ENCODE measurements at regions not wholly inside any gene's neighbourhood (a gene's known extent, or its start where the extent isn't known, plus 50 kb on each side); places are given as distances from the start of the nearest gene placed in this dataset.

DNA sequence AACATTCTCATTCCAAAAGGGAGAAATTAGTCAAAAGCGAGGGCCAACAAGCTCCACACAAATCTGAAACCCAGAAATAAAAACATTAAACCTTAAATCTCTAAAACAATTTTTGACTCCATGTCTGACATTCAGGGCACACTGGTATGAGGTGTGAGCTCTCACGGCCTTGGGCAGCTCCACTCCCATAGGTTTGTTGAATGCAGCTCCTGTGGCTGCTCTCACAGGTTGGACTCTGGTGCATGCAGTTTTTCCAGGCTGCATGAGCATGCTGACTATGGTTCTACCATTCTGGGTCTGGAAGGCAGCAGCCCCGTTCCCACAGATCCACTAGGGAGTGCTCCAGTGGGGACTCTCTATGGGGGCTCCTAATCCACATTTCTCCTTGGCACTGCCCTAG, 887.1 kb upstream of the GHITM start:
- DNase-seq (ENCODE audit: low read depth), result no peak

DNA sequence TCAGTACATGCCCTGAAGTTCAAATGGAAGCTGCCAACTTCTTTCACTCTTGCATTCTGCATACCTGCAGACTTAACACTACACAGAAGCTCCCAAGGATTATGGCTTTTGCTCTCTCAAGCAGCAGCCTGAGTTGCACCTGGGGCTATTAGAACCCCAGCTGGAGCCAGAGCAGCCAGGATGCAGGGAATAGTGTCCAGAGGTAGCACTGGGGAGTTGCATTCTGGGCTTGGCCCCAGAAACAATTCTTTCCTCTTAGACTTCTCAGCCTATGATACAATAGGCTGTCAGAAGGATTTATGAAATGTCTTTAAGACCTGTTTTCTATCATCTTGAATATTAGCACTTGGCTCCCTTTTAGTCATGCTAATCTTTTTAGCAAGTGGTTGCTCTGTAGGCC, 886.7 kb upstream of the GHITM start:
- no peak for DNase-seq (ENCODE audit: low read depth)

DNA sequence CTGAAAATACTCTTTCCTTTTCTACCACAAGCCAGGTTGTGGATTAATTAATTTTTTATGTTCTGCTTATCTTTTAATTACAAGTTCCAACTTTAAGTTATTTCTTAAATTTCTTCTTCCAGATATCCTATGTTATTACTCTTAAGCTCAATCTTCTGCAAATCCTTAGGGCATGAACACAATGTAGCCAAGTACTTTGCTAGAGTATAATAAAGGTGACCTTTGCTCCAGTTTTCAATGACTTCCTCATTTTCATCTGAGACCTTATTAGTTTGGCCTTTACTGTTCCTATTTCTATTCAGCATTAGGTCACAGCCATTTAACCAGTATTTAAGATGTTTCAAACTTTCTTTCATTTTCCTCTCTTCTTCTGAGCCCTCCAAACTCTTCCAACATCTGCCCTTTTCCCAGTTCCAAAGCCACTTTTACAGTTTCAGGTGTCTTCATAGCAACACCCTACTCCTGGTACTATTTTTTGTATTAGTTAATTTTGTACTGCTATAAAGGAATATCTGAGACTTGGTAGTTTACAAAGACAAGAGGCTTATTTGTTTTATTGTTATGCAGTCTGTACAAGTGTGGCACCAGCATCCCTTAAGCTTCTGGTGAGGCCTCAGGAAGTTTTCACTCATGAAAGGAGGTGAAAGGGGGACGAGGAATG, 886.2 kb upstream of the GHITM start:
- no peak for DNase-seq (ENCODE audit: low read depth)

DNA sequence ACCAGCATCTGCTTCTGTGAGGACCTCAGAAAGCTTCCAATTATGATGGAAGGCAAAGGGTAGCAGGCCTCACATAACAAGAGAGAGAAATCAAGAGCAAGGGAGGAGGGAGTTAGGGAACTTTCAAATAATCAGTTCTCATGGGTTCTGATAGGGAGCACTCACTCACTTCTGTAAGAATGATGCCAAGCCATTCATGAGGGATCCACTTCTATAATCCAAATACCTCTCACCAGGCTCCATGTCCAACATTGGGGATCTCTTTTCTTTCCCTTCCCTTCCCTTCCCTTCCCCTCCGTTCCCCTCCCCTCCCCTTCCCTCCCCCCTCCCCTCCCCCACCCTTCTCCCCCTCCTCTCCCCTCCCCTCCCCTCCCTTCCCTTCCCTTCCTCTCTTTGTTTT, 884.6 kb upstream of the GHITM start:
- no peak for DNase-seq (ENCODE audit: low read depth)

DNA sequence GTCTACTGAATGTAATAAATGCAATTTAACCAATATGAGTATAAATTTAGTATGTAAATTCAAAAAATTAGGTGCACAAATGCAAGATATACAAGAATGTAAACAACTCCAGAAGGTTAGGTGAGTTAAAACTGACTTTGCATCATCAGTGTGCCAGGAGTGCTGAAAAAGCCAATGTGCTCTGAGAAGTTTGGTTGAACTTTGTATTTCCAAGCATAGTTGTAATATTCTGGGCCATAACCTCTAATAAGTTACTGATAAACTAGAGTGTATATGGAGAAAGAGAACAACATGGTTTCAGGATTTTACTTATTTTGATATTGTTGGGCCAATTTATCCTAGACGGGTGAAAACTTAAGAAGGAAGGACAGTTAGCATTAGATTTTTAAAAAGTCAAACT, 876.9 kb upstream of the GHITM start:
- DNase-seq (ENCODE audit: low read depth), result no peak

DNA sequence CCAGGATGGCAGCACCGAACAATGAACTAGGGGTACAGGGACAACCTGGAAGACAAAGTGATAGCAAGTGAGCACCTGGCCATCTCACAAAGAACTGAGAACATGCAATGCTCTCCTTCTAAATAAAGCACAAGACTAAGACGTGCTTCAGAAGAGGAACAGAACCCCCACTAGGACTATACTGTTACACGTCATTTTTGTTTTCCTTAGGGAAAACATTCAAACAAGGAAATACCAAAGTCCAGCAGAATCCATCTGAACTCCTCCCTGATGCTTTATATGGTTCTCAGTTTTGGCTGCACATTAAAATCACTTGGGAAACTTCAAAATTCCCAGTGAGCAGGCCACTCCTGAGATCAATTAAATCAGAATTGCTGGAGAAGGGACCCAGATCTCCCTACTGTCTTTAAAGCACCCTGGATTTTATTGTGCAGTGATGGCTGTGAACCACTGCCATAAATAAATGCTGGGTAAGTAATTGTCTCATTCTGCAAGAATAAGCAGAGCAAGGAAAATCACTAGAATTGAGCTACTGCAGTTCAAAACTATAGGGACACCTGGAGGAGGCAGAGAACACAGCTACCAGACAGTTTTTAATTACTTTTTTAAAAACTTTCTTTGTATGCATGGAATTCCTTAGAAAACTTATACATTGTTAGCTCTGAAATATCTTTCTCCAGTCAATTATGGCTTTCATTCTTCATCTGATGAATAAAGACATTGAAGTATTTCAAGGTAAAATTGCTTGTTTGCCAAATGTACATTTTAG, 866.5 kb upstream of the GHITM start:
- DNase-seq (ENCODE audit: low read depth), result no peak

DNA sequence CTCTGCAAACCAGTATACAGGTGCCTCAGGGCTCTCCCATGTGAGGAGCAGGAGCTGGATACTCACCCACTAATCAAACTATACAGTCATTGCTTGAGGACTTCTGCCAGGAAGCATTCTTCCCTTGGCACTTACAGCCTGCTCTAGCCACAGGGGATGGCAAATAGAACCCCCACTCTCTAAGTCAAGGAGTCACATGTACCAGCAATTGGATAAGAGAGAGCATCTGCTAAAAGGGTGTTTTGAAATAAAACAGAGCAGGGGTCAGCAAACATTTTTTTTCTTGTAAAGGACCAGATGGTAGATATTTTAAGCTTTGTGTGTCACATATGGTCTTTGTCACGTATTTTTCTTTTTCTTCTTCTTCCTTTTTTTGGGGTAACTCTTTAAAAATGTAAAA, 865.2 kb upstream of the GHITM start:
- no peak for DNase-seq (ENCODE audit: low read depth)

DNA sequence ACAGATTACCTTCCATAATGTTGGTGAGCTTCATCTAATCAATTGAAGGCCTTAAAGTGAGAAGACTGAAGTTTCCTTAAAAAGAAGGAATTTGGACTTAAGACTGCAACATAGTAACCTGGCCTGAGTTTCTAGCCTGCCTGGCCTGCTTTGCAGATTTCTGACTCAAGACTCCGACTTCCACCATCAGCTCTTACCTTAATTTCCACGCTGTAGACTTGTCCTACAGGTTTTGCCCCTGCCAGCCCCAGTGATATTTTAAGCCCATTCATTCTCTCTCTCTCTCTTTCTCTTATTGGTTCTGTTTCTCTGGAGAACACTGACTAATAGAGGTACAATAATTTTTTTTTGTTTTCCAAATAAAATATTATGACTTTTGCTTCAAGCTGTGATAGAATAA, 862.3 kb upstream of the GHITM start:
- no peak for DNase-seq (ENCODE audit: low read depth)

DNA sequence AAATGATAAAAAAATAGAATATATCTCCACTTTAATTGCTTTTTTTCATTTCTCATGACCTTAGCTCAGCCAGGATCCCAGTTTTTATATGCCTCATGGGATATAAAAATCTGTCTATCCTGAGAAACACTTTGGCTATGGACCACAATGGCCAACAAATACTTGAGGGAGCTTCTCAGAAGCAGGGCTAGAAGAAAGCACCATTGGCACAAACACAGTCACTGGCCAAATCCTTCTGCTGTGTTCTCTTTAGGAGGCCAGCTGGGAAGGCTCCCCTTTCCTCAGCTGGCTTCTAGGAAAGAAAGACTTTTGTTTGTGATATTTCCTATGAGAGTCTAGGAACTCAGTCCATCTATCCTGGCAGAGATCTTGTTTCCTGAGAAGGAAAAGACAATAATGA, 856.2 kb upstream of the GHITM start:
- DNase-seq (ENCODE audit: low read depth), result no peak

DNA sequence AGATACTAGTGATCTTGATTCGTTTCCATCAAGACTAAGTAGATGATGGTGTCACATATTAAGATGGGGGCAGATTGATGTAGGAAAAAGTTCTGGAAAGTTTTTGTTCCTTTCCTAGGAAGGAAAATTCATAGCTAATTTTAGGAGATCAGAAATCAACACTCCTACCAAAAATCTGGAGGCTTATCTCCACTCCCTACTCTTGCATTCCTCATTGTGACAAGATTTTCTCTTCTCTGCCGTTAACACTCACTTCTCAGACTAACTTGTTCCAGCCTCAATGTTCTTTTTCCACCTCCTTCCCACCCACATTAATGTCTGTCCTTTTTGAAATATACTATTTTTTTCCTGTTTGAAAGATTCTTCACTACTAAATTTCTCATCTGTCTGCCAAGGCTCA, 851.9 kb upstream of the GHITM start:
- DNase-seq (ENCODE audit: low read depth), result no peak

DNA sequence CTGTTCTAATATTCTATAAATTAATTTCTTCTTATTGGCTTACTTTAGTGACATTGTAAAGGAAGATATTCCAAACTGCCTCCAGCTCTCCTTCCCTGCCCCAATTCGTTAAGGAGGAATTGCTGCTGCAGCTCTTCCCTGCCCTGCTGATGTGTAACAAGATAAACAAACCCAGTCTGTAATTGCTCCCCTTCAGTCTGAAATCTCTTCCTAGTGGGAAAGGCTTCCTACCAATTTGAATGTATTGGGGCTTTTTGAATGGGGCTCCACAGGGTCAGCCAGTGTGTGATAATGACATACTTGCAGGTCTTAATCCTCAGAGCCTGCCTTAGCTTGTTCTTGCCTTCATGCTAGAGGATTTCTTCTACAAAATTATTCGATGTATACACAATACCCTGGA, 849.9 kb upstream of the GHITM start:
- DNase-seq (ENCODE audit: low read depth), result no peak

DNA sequence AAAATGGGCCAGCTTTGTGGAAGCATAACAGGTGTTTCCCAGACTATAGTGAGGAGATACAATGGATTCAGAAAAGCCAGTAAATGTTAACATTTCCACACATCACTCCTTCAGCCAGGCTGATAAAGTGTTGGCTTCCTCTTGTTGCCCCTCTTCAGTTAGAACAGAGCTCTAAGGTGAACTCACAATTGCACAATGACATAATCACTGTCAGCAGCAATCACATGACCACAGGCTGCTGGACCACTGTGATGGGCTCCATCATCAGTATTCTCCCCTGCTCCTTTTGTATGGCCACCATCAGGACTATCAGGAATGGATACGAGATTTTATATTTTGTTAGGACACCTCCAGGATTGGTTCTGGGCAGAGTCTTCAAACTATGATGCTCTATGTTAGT, 849.4 kb upstream of the GHITM start:
- DNase-seq (ENCODE audit: low read depth), result no peak

DNA sequence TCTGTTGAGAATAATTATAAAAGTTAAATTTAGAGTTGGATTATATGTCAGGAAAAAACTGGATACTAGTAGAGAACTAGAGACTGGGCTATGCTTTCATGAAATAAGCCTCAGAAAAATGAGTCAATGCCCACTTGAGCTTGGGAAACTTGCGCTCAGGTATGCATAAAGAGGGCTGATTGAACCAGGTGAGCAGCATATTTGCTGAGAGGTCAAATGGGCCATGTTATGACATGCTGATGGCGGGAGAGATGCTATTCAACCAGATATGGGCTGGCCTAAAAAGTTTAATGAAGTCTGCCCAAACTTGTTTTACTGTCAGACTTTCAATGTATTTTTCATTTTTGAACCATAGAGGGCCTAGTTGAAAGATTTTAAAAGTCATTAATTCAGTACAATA, 837.6 kb upstream of the GHITM start:
- DNase-seq (ENCODE audit: low read depth), result no peak

DNA sequence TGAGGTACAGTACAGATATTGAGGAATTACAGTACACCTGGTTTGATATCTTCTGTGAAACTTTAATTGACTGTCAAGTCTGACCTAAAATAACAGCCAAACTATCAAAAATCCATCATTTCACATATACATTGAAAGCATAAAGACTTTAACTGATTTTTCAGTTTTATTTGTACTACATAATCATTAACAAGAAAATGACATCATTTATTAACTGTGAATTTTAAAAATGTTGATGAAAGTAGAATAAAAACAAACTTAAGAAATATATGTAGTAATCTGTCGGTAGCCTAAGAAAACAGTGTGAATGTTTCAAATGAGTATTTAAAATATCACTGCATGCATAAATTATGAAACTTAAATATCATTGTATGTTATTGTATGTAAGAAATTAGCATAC, 836.7 kb upstream of the GHITM start:
- DNase-seq (ENCODE audit: low read depth), result no peak

DNA sequence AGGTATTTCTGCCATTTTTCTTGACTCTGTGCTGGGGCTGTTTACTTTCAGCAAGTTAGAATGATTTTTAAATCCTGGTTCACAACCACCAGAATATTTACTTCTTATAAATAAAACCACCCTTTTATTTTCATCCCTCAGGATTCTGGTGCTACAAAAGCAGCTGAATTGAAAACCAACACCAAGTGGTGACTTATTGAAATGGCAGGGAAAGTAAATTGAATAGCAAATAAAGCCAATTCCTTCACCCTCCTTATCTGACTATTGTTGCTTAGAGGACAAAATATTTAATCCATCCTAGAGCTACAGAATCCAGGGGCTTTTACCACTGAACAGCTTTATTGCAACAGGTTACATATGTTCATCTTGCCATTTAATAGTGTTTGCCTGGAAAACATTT, 828.6 kb upstream of the GHITM start:
- no peak for DNase-seq (ENCODE audit: low read depth)

DNA sequence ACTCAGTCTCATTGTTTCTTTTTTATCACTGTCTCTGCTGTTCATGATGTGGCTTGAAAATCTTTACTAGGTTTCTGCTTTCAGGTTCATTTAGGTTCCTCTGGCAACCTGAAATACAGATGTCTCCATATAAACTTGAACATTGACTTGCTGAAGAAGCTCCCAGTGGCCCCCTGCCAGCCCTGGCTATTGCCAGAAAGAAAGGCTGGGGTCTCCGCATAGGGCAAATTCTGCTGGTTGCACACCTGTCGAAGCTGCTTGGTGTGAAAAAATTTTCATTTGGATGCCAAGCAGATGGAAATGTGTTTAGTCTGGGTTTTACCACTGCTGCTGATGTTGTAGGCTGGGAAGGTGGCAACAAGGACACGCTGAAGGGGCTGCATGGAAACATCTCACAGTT, 826.7 kb upstream of the GHITM start:
- DNase-seq (ENCODE audit: low read depth), result no peak

DNA sequence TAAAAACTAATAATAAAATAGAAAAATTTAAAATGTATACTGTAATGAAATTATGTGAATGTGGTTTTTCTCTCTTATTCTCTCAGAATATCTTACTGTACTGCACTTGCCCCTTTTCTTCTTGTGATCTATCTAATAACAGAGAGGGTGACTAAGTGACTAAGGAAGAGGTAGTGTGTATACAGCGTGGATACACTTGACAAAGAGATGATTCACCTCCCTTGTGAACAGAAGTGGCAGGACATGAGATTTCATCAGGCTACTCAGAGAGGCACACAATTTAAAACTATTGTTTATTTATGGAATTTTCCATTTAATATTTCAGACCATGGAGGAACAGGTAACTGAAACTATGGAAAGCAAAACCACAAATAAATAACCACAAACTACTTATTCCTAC, 806.6 kb upstream of the GHITM start:
- no peak for DNase-seq (ENCODE audit: low read depth)

DNA sequence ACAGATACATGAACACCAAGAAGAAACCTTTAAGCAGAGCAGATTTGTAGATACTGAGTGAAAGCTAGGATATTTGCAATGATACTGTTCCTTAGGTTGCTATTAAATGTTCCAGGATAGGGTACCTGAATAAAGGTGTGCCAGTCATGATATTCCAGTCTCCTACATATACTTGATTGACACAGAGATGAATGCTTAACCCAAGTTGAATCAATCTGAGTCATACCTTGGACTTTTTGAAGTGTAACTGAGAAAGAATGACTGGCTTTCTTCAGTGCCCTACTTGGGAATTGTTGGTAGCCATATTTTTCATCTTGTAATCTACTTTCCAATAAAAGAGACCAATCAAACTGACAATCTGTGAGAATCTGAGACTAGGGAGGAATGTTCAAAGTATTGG, 805.7 kb upstream of the GHITM start:
- no peak for DNase-seq (ENCODE audit: low read depth)

DNA sequence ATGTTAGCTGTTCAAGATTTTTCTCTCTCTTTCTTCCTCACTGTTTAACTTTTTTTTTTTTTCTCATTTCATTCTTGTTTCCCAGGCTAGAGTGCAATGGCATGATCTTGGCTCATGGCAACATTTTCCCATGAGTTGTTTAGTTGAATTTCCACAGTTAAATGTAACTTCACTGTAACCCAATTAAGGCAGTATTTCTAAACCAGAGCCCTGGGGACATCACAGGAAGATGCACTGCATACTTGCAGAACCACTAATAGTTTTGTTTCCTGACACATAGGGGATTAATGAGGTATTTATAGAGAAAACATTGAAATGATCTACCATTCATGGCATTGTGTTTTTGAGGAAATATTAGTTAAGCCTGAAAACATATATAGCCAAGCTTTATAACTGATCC, 795.6 kb upstream of the GHITM start:
- no peak for DNase-seq (ENCODE audit: low read depth)

DNA sequence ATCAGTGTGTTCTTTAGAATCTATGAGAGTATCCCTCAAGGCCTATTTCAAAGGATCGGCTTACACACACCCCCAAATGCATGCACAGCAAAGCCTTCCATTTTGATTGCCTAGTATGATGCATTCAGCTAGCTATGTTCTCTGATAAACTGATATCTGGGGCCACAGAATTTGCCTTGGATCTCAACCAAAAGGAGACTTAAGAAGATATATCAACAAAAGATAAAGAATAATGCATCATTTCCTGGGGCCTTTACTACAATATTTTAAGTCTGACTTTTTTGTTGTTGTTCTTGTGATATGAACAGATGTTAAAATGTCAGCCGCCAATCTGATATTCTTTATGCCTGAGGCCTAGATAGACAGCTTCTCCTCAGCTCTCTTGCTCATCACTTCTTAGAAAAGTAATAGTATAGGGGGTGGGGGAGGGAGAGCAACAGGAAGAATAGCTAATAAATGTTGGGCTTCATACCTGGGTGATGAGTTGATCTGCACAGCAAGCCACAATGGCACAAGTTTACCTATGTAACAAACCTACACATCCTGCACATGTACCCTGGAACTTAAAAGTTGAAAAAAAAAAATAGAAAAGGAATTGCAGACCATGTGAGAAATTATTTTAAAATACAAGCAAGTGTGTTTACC, 792.9 kb upstream of the GHITM start:
- DNase-seq (ENCODE audit: low read depth), result no peak

DNA sequence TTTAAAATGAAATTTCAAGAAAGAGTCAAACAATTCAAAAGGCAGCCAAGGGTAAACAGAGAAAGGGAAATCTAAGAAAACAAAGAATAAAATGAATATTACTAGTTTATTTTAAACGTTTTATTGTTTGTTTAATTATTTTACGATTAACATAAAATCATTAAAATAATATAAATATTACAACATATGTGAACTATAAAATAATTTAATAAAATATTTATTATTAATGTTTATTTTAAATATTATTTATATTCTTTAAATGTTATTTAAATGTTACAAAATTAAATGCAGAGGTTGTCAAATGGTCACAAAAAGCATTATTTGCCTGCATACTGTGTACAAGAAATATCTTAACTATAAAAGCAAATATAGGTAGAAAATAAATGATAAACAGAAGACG, 786.7 kb upstream of the GHITM start:
- no peak for DNase-seq (ENCODE audit: low read depth)

DNA sequence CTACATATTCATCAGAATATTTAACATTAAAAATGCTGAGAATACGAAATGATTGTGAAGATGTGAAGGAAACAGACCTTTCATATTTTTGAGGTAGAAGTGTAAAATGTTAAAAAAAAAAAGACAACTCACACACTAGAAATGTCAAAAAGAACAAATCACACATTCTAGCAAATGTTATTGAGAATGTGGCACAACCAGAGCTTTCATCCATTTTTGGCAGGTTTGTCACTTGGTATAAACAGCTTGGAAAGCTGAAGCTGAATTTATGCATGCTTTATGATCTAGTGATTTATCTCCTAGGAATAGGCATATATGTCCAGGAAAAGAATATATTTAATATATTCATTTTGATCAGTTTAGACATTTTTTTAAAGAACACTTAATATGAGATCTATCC, 784.9 kb upstream of the GHITM start:
- DNase-seq (ENCODE audit: low read depth), result no peak

DNA sequence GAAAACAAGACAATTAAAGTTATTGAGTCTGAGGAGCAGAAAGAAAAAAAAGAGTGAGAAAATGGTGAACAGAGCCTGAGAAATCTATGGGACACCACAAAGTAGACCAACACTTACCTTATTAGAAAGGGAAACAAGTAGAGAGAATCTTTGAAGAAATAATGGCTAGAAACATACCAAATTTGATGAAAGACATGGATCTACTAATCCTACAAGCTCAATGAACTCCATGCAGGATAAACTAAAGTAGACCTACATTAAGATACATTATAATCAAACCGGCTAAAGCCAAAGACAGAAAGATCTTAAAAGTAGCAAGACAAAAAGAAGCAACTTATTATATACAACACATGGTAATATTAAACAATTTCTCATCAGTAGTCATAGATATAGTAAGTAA, 782.3 kb upstream of the GHITM start:
- no peak for DNase-seq (ENCODE audit: low read depth)

DNA sequence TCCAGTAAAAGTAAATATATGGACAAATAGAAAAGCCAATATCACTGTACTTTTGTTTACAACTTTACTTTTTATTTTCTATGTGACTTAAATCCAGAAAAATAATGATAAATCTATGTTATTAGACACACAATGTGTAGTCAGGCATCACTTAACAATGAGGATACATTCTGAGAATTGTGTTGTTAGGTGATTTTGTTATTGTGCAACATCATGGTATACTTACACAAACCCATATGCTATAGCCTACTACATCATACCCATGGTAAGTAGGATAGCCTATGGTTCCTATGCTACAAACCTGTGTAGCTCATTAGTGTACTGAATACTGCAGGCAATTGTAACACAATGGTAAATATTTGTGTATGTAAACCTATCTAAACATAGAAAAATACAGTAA, 781.7 kb upstream of the GHITM start:
- no peak for DNase-seq (ENCODE audit: low read depth)

Data from stimulated activated CD8-positive, alpha-beta memory T cell treated with anti-CD3 and anti-CD28 coated beads, Interleukin-4, amount 100 ng/mL, for 24 hours (primary cell).